GM12878 (cell line): ENCODE measurements at regions not wholly inside any gene's neighbourhood (a gene's known extent, or its start where the extent isn't known, plus 50 kb on each side); places are given as distances from the start of the nearest gene placed in this dataset.

ENCODE experiments used
- ATAC-seq: fragments of 200-7000 bp; cut with Tn5 transposase; 3 replicates; pipeline ENCODE4 v1.9.1; 2020; ENCODE audit warnings: mild to moderate bottlenecking, moderate library complexity
- BruUV-seq: library from RNA; stranded (reverse); fragments of 400-500 nt; replicated peaks from 2 replicates; lab custom pipeline; 2021; lab: Mats Ljungman, UMichigan
- CTCF ChIA-PET: fragments of 300-600 bp; sonication (Branson Sonifier 250); formaldehyde crosslinking; extraction: SDS; loops from one replicate; lab custom pipeline; 2021; ENCODE audit warnings: inconsistent platforms; lab: Yijun Ruan, JAX
- POLR2A ChIA-PET: fragments of 350-600 bp; formaldehyde crosslinking; extraction: SDS; loops from one replicate; lab custom pipeline; 2021; ENCODE audit warnings: inconsistent platforms; lab: Charles Lee
- RAD21 ChIA-PET: fragments of 300-600 bp; sonication (Branson Sonifier 250); formaldehyde crosslinking; loops from one replicate; lab custom pipeline; 2023; ENCODE audit warnings: antibody characterized with exemption; ENCODE audit not compliant: unreplicated experiment; lab: Charles Lee
- SMC1A ChIA-PET: fragments of 300-600 bp; sonication (Branson Sonifier 250); formaldehyde crosslinking; loops from one replicate; lab custom pipeline; 2023; ENCODE audit not compliant: unreplicated experiment, uncharacterized antibody; lab: Charles Lee
- DNase-seq: peaks from one replicate; pipeline ENCODE4 v3.0.0-alpha.2; 2011; ENCODE audit warnings: low read depth, low spot score
- FAIRE-seq: peaks from 3 replicates; lab custom pipeline; 2011; peaks lifted over from hg19 to GRCh38; lab: Jason Lieb, UNC
- H2AFZ ChIP-seq: 2 replicates; pipeline ENCODE4 v1.6.0; 2011; ENCODE audit warnings: low read depth, low read length, control low read depth; ENCODE audit not compliant: control insufficient read depth
- H3K27ac ChIP-seq: 2 replicates; pipeline ENCODE4 v1.5.1; 2011; ENCODE audit warnings: control low read depth; ENCODE audit not compliant: control insufficient read depth, insufficient read depth
- H3K27me3 ChIP-seq, 2 experiments: replicated peaks in 1 of 2; 2 replicates each; pipeline versions ENCODE4 v1.6.0 to v1.6.1; 2011; ENCODE audit warnings: low read length in 1 of 2; ENCODE audit not compliant: control insufficient read depth in 2 of 2, insufficient read depth in 2 of 2
- H3K36me3 ChIP-seq, 2 experiments: 2 replicates each; pipeline ENCODE4 v1.5.1; 2011; ENCODE audit warnings: low read length in 1 of 2; ENCODE audit not compliant: control insufficient read depth in 2 of 2, insufficient read depth in 2 of 2
- H3K4me1 ChIP-seq: 2 replicates; pipeline ENCODE4 v1.6.1; 2011; ENCODE audit warnings: mild to moderate bottlenecking, low read length, moderate library complexity, mixed read lengths; ENCODE audit not compliant: control insufficient read depth, insufficient read depth
- H3K4me2 ChIP-seq: 2 replicates; pipeline ENCODE4 v1.6.0; 2011; ENCODE audit warnings: control low read depth; ENCODE audit not compliant: control insufficient read depth, insufficient read depth
- H3K4me3 ChIP-seq: fragments of 200-600 bp; sonication (generic); 2 replicates; pipeline ENCODE4 v1.5.1; 2016
- H3K79me2 ChIP-seq: 2 replicates; pipeline ENCODE4 v1.6.0; 2011; ENCODE audit warnings: low read length; ENCODE audit not compliant: control insufficient read depth, insufficient read depth
- H3K9ac ChIP-seq: 2 replicates; pipeline ENCODE4 v1.8.0; 2011; ENCODE audit warnings: low read length, control low read depth, mixed read lengths; ENCODE audit not compliant: control insufficient read depth, insufficient read depth
- H3K9me3 ChIP-seq: replicated peaks from 3 replicates; pipeline ENCODE4 v1.5.1; 2011; ENCODE audit warnings: mild to moderate bottlenecking, low read length; ENCODE audit not compliant: control insufficient read depth, insufficient read depth
- H4K20me1 ChIP-seq: 2 replicates; pipeline ENCODE4 v1.6.0; 2011; ENCODE audit not compliant: control insufficient read depth, insufficient read depth
- ATF2 ChIP-seq: IDR thresholded peaks from 2 replicates; pipeline ENCODE4 v1.6.1; 2012; ENCODE audit warnings: low read length, inconsistent platforms
- CBX3 ChIP-seq: fragments of 200-600 bp; sonication (generic); IDR thresholded peaks from 2 replicates; pipeline ENCODE4 v1.6.1; 2016; ENCODE audit warnings: low read depth, borderline replicate concordance
- CBX5 ChIP-seq: sonication (generic); IDR thresholded peaks from 2 replicates; pipeline ENCODE4 v1.6.1; 2016; ENCODE audit warnings: low read depth, moderate library complexity, mild to moderate bottlenecking, inconsistent platforms
- JUNB ChIP-seq: IDR thresholded peaks from 2 replicates; pipeline ENCODE4 v1.6.1; 2016; ENCODE audit warnings: antibody characterized with exemption, mild to moderate bottlenecking
- JUND ChIP-seq: IDR thresholded peaks from 2 replicates; pipeline ENCODE4 v1.6.1; 2012; ENCODE audit warnings: low read depth, mild to moderate bottlenecking, low read length, improper control_type of control experiment, moderate library complexity
- KAT2A ChIP-seq: conservative IDR thresholded peaks from 2 replicates; pipeline ENCODE4 v1.6.1; 2011; ENCODE audit warnings: low read depth, low read length; ENCODE audit not compliant: control insufficient read depth
- LARP7 ChIP-seq: fragments of 450-650 bp; IDR thresholded peaks from 2 replicates; pipeline ENCODE4 v1.6.1; 2017; ENCODE audit warnings: mild to moderate bottlenecking
- MEF2B ChIP-seq: fragments of 450-650 bp; IDR thresholded peaks from 2 replicates; pipeline ENCODE4 v1.6.1; 2018; ENCODE audit warnings: mild to moderate bottlenecking, moderate library complexity; ENCODE audit not compliant: partially characterized antibody, poor library complexity, severe bottlenecking
- MTA2 ChIP-seq: fragments of 450-650 bp; IDR thresholded peaks from 2 replicates; pipeline ENCODE4 v1.6.1; 2016; ENCODE audit warnings: low read depth, mild to moderate bottlenecking, moderate library complexity
- MTA3 ChIP-seq: IDR thresholded peaks from 2 replicates; pipeline ENCODE4 v1.6.1; 2012; ENCODE audit warnings: low read length, inconsistent platforms, borderline replicate concordance
- PRDM15 ChIP-seq: fragments of 450-650 bp; formaldehyde crosslinking; IDR thresholded peaks from 2 replicates; pipeline ENCODE4 v1.4.0; 2020; ENCODE audit warnings: mild to moderate bottlenecking, moderate library complexity
- RFX5 ChIP-seq: IDR thresholded peaks from 2 replicates; pipeline ENCODE4 v1.6.1; 2011; ENCODE audit warnings: low read depth, low read length, improper control_type of control experiment
- SMARCA5 ChIP-seq: fragments of 450-650 bp; IDR thresholded peaks from 2 replicates; pipeline ENCODE4 v1.6.1; 2017; ENCODE audit warnings: mild to moderate bottlenecking
- STAT1 ChIP-seq: fragments of 450-650 bp; conservative IDR thresholded peaks from 2 replicates; pipeline ENCODE4 v1.6.1; 2014; ENCODE audit warnings: antibody characterized with exemption, mild to moderate bottlenecking
- TBL1XR1 ChIP-seq: IDR thresholded peaks from 2 replicates; pipeline ENCODE4 v1.6.1; 2012; ENCODE audit warnings: low read depth, low read length, improper control_type of control experiment
- ZBED1 ChIP-seq: IDR thresholded peaks from 2 replicates; pipeline ENCODE4 v1.6.1; 2016; ENCODE audit warnings: borderline replicate concordance
- WGBS: methylation state at CpG from one replicate; pipeline ENCODE4 v1.1.6; 2016; ENCODE audit warnings: low lambda C conversion rate; ENCODE audit not compliant: insufficient replicate concordance, insufficient coverage; ENCODE audit errors: missing lambda C conversion rate; 5-methylcytosine and 5-hydroxymethylcytosine counted together
- in situ Hi-C: fragments of 300-500 bp; cut with MboI; formaldehyde crosslinking; loops from 9 replicates; pipeline ENCODE4 v1.14.3; 2018; ENCODE audit warnings: mixed read lengths
- intact Hi-C: fragments of 100-400 bp; cut with micrococcal nuclease; formaldehyde crosslinking; loops from one replicate; pipeline ENCODE4 v1.14.2; 2022; ENCODE audit not compliant: unreplicated experiment
- TF ChIP-seq, protein P1 (sequence below): IDR thresholded peaks from 2 replicates; pipeline ENCODE4 v1.6.1; 2011; ENCODE audit warnings: borderline replicate concordance, low read depth, mild to moderate bottlenecking, moderate library complexity, mixed read lengths, low read length; ENCODE audit not compliant: insufficient read depth; ENCODE audit errors: extremely low read length

DNA sequence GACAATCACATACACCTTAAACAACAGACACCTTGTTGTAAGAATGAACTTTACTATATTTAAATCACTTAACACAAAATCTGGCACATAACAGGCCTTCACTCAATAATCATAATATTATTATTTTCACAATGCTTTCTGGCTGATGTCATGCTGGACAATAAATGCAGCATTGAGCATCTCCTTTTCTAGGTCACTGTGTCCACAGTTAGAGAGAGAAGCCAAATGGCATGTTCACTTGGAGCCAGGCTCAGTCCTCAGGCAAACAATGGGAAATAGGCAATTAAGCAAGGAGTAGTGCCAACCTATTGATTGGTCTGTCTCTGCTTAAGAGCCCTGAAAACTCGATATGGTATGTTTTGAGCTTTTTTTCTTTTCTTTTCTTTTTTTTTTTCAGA lies 50.6 kb upstream of the KLF4 start:
- intact Hi-C loops: no loop called here
- no peaks in the 10 kb centered on the region for H4K20me1 ChIP-seq
- POLR2A ChIA-PET: no interaction called here
- WGBS: 0% methylated on average over 1 of the region's 1 CpG
- DNase-seq (no peak), ATAC-seq (no peak), FAIRE-seq (no peak)
- no peaks in the 10 kb centered on the region for H3K9me3 ChIP-seq
- H3K4me1 ChIP-seq: no peaks in the 10 kb centered on the region
- H2AFZ ChIP-seq: no peak overlapping the region
- CTCF ChIA-PET: interaction anchor here (1.2 kb wide), 1 partner anchor 56 kb away, joined by 3 read pairs; no protein-coding TSS in a partner anchor
- TF ChIP-seq MEF2B (no peak), CBX3 (no peak), JUND (no peak), RFX5 (no peak), STAT1 (no peak), LARP7 (no peak), KAT2A (no peak), JUNB (no peak), MTA3 (no peak), ZBED1 (no peak), TBL1XR1 (no peak), ATF2 (no peak), MTA2 (no peak), PRDM15 (no peak), CBX5 (no peak), SMARCA5 (no peak)
- TF ChIP-seq, protein P1, sequence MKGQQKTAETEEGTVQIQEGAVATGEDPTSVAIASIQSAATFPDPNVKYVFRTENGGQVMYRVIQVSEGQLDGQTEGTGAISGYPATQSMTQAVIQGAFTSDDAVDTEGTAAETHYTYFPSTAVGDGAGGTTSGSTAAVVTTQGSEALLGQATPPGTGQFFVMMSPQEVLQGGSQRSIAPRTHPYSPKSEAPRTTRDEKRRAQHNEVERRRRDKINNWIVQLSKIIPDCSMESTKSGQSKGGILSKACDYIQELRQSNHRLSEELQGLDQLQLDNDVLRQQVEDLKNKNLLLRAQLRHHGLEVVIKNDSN: no peak
- H3K27ac ChIP-seq: no peak overlapping the region
- SMC1A ChIA-PET: no interaction called here
- no TSS peak for BruUV-seq
- H3K9ac ChIP-seq: no peak overlapping the region
- H3K27me3 ChIP-seq: no peaks in the 10 kb centered on the region
- RAD21 ChIA-PET: no interaction called here
- H3K4me3 ChIP-seq: no peak overlapping the region
- no peaks in the 10 kb centered on the region for H3K79me2 ChIP-seq
- no peak overlapping the region for H3K4me2 ChIP-seq
- H3K36me3 ChIP-seq: no peaks in the 10 kb centered on the region
- in situ Hi-C loops: no loop called here
